ENCODE measurements at regions not wholly inside any gene's neighbourhood (a gene's known extent, or its start where the extent isn't known, plus 50 kb on each side); places are given as distances from the start of the nearest gene placed in this dataset.

DNA sequence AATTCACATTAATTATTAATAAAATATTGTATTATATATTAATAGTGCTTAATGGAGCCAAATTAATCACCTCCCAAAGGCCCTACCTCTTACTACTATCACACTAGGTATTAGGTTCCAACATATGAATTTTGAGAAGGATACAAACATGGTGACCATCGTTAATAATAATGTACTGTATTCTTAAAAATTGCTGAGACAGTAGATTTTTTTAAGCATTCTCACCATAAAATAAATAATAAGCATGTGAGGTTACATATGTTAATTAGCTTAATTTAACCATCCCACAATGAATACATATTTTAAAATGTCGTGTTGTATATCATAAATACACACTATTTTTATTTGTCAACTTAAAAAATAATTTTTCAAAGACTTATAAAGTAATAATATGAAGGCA lies 299.2 kb upstream of the NR5A2 start:
- no peaks in the 10 kb centered on the region for H3K4me1 Mint-ChIP-seq
- H3K4me3 Mint-ChIP-seq: no peak overlapping the region
- H3K36me3 Mint-ChIP-seq (ENCODE audit: low read depth): no peaks in the 10 kb centered on the region
- no peaks in the 10 kb centered on the region for H3K27me3 Mint-ChIP-seq (ENCODE audit: low read depth)
- no peak overlapping the region for H3K27ac Mint-ChIP-seq
- TF ChIP-seq, protein P1, sequence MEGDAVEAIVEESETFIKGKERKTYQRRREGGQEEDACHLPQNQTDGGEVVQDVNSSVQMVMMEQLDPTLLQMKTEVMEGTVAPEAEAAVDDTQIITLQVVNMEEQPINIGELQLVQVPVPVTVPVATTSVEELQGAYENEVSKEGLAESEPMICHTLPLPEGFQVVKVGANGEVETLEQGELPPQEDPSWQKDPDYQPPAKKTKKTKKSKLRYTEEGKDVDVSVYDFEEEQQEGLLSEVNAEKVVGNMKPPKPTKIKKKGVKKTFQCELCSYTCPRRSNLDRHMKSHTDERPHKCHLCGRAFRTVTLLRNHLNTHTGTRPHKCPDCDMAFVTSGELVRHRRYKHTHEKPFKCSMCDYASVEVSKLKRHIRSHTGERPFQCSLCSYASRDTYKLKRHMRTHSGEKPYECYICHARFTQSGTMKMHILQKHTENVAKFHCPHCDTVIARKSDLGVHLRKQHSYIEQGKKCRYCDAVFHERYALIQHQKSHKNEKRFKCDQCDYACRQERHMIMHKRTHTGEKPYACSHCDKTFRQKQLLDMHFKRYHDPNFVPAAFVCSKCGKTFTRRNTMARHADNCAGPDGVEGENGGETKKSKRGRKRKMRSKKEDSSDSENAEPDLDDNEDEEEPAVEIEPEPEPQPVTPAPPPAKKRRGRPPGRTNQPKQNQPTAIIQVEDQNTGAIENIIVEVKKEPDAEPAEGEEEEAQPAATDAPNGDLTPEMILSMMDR (IDR thresholded peaks at IDR 0.05; ENCODE audit: unreplicated experiment in 3 of 3): no peak
- peaks cover 5% of the 10 kb centered on the region for H3K9me3 Mint-ChIP-seq

DNA sequence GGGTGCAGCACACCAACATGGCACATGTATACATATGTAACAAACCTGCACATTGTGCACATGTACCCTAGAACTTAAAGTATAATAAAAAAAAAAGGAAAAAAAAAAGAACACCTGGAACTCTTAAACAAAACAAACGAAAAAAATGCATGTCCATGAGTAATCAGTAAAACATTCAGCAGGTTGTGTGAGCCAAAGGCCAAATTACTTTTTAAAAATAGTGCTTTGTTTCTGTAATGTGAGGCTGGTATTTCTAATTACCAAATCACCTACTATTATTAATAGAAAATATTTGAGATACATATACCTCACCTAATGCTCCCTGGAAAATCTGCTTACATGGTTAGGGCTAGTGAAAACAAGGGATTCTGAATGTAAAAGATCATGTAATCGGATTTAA lies 294.4 kb upstream of the NR5A2 start:
- Mint-ChIP-seq H3K27ac (no peak overlapping the region), H3K36me3 (ENCODE audit: low read depth) (no peaks in the 10 kb centered on the region), H3K27me3 (ENCODE audit: low read depth) (no peaks in the 10 kb centered on the region), H3K4me1 (no peaks in the 10 kb centered on the region), H3K9me3 (peaks cover 2% of the 10 kb centered on the region), H3K4me3 (no peak overlapping the region)
- TF ChIP-seq, protein P1 (IDR thresholded peaks at IDR 0.05; ENCODE audit: unreplicated experiment in 3 of 3): no peak

DNA sequence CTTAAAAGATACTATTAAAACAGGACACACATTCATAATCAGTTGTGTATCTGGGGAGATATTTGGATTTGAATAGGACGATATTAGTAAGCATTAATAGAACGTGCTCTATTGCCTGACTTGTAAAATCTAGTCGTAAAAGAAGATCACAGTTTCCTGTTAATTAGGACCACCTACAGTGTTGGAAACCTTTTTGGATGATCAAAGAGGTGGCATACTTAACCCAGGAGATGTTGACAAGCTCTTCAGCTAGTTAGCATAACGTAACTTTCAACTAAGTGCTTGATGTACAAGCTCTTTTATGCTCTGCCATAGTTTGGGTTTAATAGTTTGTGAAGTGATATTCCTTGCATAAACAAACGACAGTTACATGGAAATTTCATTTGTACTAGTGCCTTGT lies 293.3 kb upstream of the NR5A2 start:
- no peak overlapping the region for H3K4me3 Mint-ChIP-seq
- no peaks in the 10 kb centered on the region for H3K4me1 Mint-ChIP-seq
- TF ChIP-seq, protein P1 (IDR thresholded peaks at IDR 0.05; ENCODE audit: unreplicated experiment in 3 of 3): no peak
- no peak overlapping the region for H3K27ac Mint-ChIP-seq
- H3K9me3 Mint-ChIP-seq: peaks cover 2% of the 10 kb centered on the region
- H3K36me3 Mint-ChIP-seq (ENCODE audit: low read depth): no peaks in the 10 kb centered on the region
- no peaks in the 10 kb centered on the region for H3K27me3 Mint-ChIP-seq (ENCODE audit: low read depth)

DNA sequence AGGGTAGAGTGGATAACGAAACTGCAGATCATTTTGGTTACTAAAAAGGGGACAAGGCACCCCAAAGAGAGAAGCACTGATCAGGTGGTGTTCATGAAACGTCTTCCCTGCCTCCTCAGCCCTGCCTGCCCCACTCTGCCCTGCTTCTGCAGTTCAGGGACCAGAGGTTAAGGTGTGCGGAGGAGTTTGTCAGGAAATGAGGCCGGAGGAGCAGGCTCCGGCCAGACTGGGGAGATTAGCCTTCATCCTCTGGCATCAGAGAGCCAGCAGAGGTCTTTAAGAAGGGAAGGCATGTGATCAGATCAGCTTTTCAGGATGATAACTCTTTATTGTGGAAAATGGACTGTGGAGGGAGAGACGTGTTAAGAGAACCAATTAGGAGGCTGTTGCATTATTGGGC lies 291.9 kb upstream of the NR5A2 start:
- Mint-ChIP-seq H3K27me3 (ENCODE audit: low read depth) (peaks cover 6% of the 10 kb centered on the region), H3K9me3 (peaks cover 2% of the 10 kb centered on the region), H3K36me3 (ENCODE audit: low read depth) (no peaks in the 10 kb centered on the region), H3K27ac (no peak overlapping the region), H3K4me1 (no peaks in the 10 kb centered on the region), H3K4me3 (no peak overlapping the region)
- TF ChIP-seq, protein P1 (IDR thresholded peaks at IDR 0.05; ENCODE audit: unreplicated experiment in 3 of 3): no peak

DNA sequence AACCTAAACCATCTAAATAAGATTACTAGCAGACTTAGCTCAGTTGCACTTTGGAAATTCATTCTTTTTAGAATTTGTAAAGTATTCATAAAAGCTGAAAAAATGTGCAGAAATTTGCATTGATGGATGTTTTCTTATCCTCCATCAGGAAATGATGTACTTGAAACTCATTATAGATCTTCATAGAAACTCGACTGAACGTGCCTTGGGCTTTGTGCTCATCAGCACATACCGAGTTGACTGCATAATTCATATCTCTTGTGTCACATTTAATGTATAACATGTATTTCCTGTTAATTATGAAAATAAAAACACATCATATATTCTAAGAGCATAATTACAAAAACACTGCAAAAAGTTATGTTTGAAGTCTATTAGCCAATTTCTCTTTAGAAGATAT lies 290.9 kb upstream of the NR5A2 start:
- TF ChIP-seq, protein P1 (IDR thresholded peaks at IDR 0.05; ENCODE audit: unreplicated experiment in 3 of 3): no peak
- Mint-ChIP-seq H3K4me1 (no peaks in the 10 kb centered on the region), H3K27ac (no peak overlapping the region), H3K27me3 (ENCODE audit: low read depth) (peaks cover 6% of the 10 kb centered on the region), H3K9me3 (no peaks in the 10 kb centered on the region), H3K4me3 (no peak overlapping the region), H3K36me3 (ENCODE audit: low read depth) (no peaks in the 10 kb centered on the region)

DNA sequence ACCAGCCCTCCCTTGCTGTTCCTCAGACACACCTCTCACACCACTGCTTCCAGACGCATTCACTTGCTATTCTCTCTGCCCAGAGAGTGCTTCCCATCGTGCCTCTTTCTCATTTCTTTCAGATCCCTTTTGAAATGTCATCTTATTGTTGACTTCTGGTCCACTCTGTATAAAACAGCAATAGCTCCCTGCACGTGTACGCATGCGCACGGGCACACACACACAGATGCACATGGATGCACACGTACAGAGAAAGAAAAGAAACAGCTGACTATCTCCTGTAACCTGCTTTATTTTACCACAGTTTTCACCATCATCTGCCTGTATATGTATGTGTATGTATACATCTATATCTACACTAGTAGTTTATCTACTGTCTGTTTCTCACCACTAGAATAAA lies 285.9 kb upstream of the NR5A2 start:
- TF ChIP-seq, protein P1 (IDR thresholded peaks at IDR 0.05; ENCODE audit: unreplicated experiment in 3 of 3): no peak
- Mint-ChIP-seq H3K36me3 (ENCODE audit: low read depth) (no peaks in the 10 kb centered on the region), H3K4me1 (peaks cover 4% of the 10 kb centered on the region), H3K27ac (no peak overlapping the region), H3K4me3 (no peak overlapping the region), H3K27me3 (ENCODE audit: low read depth) (peaks cover 31% of the 10 kb centered on the region), H3K9me3 (no peaks in the 10 kb centered on the region)
